Tibial artery (tissue), 4 donors: ENCODE measurements at regions not wholly inside any gene's neighbourhood (a gene's known extent, or its start where the extent isn't known, plus 50 kb on each side); places are given as distances from the start of the nearest gene placed in this dataset.

Source experiments
- DNase-seq, 2 donors: peaks; one replicate each; pipeline ENCODE4 v3.0.0-alpha.2; 2019
- H3K27ac ChIP-seq, 2 donors: fragments of 200-600 bp; sonication (generic) in 1 of 2; 1 replicate in 1 of 2; 2 replicates in 1 of 2; pipeline ENCODE4 v1.5.1; 2018 to 2019; ENCODE audit warnings: mild to moderate bottlenecking in 1 of 2
- H3K27me3 ChIP-seq, 2 donors: fragments of 200-600 bp; sonication (generic) in 1 of 2; one replicate each; pipeline versions ENCODE4 v1.5.1 to v1.6.0; 2016 to 2019
- H3K36me3 ChIP-seq, 3 donors: fragments of 200-600 bp; sonication (generic) in 2 of 3; one replicate each; pipeline ENCODE4 v1.5.1; 2016 to 2019; ENCODE audit warnings: mild to moderate bottlenecking in 2 of 3
- H3K4me1 ChIP-seq, 4 donors: fragments of 200-600 bp; sonication (generic) in 2 of 4; 1 replicate in 3 of 4; 2 replicates in 1 of 4; pipeline ENCODE4 v1.5.1; 2016 to 2019
- H3K4me3 ChIP-seq, 2 donors: fragments of 200-600 bp; sonication (generic) in 1 of 2; 1 replicate in 1 of 2; 2 replicates in 1 of 2; pipeline ENCODE4 v1.5.1; 2018 to 2019; ENCODE audit warnings: mild to moderate bottlenecking in 2 of 2
- H3K9me3 ChIP-seq, 3 donors: fragments of 200-600 bp; sonication (generic) in 1 of 3; one replicate each; pipeline ENCODE4 v1.5.1; 2016 to 2019
- intact Hi-C: fragments of 100-400 bp; cut with DNase I; formaldehyde crosslinking; loops from one replicate; pipeline ENCODE4 v1.15.0; 2023; ENCODE audit warnings: low total_unique reads
- TF ChIP-seq, protein P1 (sequence below), 2 experiments: fragments of 200-600 bp in 1 of 2; fragments of 450-650 bp in 1 of 2; IDR thresholded peaks; one replicate each; pipeline ENCODE4 v1.5.1; 2017 to 2019; ENCODE audit warnings: antibody characterized with exemption in 2 of 2, mild to moderate bottlenecking in 1 of 2, moderate library complexity in 1 of 2

DNA sequence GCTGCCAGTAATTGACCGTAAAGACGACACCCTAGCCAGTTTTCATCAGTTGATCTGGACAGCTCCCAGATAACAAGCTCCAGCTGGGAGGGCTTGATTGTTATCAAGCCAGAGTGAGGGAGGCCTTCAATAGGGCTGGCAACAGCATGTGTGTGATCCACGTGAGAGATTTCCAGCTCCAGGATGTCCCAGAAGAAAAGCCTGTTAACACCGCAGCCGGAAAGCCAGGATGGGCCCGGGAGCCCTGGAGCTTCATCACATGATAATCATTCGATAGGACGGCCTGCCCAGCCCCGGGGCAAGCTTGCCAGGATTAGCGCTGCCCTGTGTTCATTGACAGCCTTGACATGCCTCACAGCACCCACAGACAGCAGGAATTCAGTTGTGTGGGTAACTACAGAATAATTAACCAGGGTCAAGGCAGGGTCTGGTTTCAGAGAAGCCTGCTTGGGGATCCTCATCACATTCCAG is 182.5 kb downstream of the C1D start:
- Histone ChIP-seq H3K36me3 (no peaks in the 10 kb centered on the region), H3K27me3 (no peaks in the 10 kb centered on the region), H3K9me3 (no peaks in the 10 kb centered on the region), H3K4me1 (peaks cover 0 to 39% (median 19%) of the 10 kb centered on the region in 4 donors), H3K4me3 (no peak overlapping the region), H3K27ac (peak overlapping the region; percentile 51 to 71)
- peak; percentile 35 to 71 for DNase-seq
- TF ChIP-seq, protein P1, sequence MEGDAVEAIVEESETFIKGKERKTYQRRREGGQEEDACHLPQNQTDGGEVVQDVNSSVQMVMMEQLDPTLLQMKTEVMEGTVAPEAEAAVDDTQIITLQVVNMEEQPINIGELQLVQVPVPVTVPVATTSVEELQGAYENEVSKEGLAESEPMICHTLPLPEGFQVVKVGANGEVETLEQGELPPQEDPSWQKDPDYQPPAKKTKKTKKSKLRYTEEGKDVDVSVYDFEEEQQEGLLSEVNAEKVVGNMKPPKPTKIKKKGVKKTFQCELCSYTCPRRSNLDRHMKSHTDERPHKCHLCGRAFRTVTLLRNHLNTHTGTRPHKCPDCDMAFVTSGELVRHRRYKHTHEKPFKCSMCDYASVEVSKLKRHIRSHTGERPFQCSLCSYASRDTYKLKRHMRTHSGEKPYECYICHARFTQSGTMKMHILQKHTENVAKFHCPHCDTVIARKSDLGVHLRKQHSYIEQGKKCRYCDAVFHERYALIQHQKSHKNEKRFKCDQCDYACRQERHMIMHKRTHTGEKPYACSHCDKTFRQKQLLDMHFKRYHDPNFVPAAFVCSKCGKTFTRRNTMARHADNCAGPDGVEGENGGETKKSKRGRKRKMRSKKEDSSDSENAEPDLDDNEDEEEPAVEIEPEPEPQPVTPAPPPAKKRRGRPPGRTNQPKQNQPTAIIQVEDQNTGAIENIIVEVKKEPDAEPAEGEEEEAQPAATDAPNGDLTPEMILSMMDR (IDR thresholded peaks at IDR 0.05), result no peak
- intact Hi-C loops, result no loop called here

- DNase-seq, result no peak
- Histone ChIP-seq H3K4me3 (no peak overlapping the region), H3K9me3 (no peaks in the 10 kb centered on the region), H3K27ac (peak overlapping the region; percentile 51 to 71), H3K36me3 (no peaks in the 10 kb centered on the region), H3K27me3 (no peaks in the 10 kb centered on the region), H3K4me1 (peaks cover 0 to 39% (median 19%) of the 10 kb centered on the region in 4 donors)
- TF ChIP-seq, protein P1 (IDR thresholded peaks at IDR 0.05), result no peak
- intact Hi-C loops, result no loop called here
Measured at GRCh38 chr2:67881816-67882215, 181.0 kb downstream of the C1D start.

- Histone ChIP-seq H3K27ac (peak overlapping the region; percentile 40 to 71), H3K27me3 (no peaks in the 10 kb centered on the region), H3K36me3 (no peaks in the 10 kb centered on the region), H3K4me3 (no peak overlapping the region), H3K4me1 (peaks cover 0 to 41% (median 19%) of the 10 kb centered on the region in 4 donors), H3K9me3 (no peaks in the 10 kb centered on the region)
- DNase-seq, result no peak
- intact Hi-C loops, result no loop called here
- TF ChIP-seq, protein P1 (IDR thresholded peaks at IDR 0.05), result no peak
Measured at GRCh38 chr2:67883316-67884087, 179.3 kb downstream of the C1D start.

DNA sequence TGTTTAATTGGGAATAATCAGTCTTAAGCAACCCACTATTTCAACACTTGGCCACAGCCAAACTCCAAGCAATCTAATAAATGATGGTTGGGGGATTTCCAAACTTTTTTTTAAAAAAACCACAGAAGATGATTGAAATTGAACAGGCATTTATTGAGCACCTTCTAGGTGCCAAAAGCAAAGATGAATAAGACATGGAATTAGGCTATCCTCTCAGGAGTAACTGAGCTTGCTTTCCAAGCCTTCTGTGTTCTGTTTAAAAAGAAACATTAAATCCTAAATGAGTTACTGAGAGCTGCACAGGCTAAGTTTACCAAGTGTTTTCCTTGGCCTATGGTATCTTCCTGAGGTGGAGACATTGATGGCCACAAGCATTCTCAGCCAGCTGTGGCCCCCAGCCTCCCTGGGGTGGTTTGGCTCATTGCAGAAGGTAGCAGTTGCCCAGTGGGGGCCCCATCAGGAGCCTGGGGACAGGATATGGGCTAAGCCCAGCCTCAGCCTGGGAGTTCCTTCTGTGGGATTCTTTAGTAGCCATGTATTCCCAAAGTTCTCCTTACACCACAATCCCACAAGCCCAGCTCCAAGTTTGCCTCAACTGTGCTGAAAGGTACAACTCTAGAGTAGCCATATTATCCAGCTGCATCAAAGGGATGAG is 174.3 kb downstream of the C1D start:
- intact Hi-C loops, result no loop called here
- Histone ChIP-seq H3K4me3 (no peak overlapping the region), H3K9me3 (no peaks in the 10 kb centered on the region), H3K27ac (peak overlapping the region in 1 of 2 donors; percentile 32), H3K4me1 (peaks cover 0 to 46% (median 9%) of the 10 kb centered on the region in 4 donors), H3K27me3 (no peaks in the 10 kb centered on the region), H3K36me3 (no peaks in the 10 kb centered on the region)
- DNase-seq, result no peak
- TF ChIP-seq, protein P1 (IDR thresholded peaks at IDR 0.05), result no peak

DNA sequence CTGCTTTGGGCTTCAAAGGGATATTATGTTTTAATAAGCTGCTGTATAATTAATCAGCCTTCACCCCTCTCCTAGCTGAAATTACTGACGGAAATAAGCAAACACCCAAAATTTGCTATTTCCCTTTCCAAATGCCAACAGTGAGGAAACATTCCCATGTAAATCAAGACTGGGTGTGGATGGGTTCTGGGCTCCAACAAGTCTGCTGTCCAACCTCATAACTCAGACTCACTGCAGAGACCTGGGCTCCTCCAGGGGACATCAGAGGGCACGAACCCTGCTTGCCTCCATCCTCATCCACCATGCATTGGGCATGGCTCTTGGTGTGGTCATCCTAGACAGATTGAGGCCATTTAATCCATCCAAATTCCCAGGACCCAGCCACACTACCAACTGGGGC is 173.7 kb downstream of the C1D start:
- Histone ChIP-seq H3K4me3 (no peak overlapping the region), H3K9me3 (no peaks in the 10 kb centered on the region), H3K27me3 (no peaks in the 10 kb centered on the region), H3K36me3 (no peaks in the 10 kb centered on the region), H3K27ac (peak overlapping the region in 1 of 2 donors; percentile 32), H3K4me1 (peaks cover 0 to 44% (median 10%) of the 10 kb centered on the region in 4 donors)
- DNase-seq, result no peak
- intact Hi-C loops, result no loop called here
- TF ChIP-seq, protein P1 (IDR thresholded peaks at IDR 0.05), result no peak
